Medulla oblongata (tissue), 1 donor: ENCODE measurements at regions not wholly inside any gene's neighbourhood (a gene's known extent, or its start where the extent isn't known, plus 50 kb on each side); places are given as distances from the start of the nearest gene placed in this dataset.
A peak's percentile ranks its signal among the peaks of the same experiment; 100 is the strongest.

ENCODE experiments used
- DNase-seq: peaks from one replicate; pipeline ENCODE4 v3.0.0-alpha.2; 2015; ENCODE audit errors: extremely low spot score

- DNase-seq = no peak
These were observed 536.8 kb upstream of the JAG1 start for GRCh38 chr20:11210611-11211010.

GRCh38 chr20:11212272-11212671 lies 538.5 kb upstream of the JAG1 start:
- DNase-seq = no peak

GRCh38 chr20:11212902-11213301 lies 539.1 kb upstream of the JAG1 start:
- no peak for DNase-seq

- DNase-seq = no peak
These were observed 540.5 kb upstream of the JAG1 start for GRCh38 chr20:11214256-11214840.

DNA sequence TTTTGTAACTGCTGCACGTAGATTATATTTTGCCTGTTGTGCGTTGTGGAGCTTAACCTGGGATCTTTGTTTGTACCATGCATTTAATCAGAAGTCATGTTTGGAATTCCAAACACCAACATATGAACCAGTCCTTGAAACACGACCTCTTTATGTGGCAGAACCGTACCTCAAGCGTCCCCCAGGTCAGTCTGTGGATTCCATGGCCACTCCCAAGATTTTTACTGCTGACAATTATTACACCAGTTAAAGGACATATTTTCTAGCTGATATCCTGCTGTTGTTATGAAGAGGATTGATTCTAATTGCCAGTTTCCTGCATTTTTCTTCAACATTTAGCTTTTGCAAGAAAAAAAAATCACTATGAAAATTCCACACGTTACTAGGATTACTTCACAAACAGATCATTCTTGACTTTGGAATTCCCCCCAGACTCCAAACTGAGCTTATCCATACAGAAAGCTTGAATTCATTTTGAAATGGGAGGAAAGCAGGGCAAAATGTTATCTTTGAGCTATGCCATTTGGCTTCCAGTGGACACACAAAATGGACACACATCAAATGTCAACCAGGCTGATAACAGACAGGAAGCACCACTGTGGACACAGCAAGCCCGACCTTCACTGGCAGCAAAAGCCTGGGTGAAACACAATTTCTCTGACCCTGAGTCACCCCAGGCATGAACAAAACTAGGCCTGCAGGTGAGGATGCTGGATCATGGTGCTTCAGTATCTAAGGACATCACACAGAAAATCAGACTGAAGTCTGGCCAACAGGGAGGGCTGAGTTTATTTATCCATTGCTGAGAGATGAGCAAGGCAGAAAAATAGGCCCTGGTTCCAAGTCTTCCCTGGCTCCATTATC lies 542.9 kb upstream of the JAG1 start:
- DNase-seq = no peak

DNA sequence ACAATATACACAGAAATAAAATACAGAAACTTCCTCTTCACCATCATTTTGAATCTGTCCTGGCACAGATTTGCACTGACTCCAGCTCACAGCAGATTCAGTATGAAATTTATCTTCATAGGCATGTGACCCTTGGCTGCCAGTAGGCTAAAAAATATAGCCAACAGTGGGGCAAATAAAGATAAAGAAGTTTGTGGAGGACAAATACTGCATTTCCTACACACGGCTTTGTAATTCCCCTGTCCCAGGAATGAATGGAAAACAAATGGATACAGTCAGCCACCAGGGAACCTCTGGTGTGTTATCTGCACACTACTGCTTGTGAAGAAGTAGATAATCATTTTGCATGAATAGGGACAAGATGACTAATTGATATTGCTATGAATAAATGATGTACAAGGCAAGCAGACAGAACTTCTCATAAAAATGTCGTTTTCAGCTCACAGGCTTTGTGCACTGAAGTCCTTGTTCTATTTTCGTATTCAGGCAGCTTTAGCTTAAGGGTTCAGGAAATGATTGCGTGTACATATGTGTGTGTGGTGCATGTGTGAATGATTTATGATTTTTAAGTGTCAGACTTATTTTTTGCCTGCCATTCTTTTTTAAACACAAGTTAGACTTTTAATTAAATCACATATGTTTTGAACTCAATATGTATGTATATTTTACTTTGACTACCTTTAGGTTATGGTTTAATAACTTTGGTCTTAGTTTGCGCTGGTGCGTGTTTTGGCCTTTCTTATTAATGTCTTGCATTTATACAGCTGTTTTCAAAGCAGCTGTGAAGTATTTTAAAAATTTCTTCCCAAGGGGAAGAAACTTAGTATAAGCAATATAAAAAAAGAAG lies 543.8 kb upstream of the JAG1 start:
- no peak for DNase-seq

GRCh38 chr20:11218173-11218680 lies 544.4 kb upstream of the JAG1 start:
- DNase-seq = no peak

DNA sequence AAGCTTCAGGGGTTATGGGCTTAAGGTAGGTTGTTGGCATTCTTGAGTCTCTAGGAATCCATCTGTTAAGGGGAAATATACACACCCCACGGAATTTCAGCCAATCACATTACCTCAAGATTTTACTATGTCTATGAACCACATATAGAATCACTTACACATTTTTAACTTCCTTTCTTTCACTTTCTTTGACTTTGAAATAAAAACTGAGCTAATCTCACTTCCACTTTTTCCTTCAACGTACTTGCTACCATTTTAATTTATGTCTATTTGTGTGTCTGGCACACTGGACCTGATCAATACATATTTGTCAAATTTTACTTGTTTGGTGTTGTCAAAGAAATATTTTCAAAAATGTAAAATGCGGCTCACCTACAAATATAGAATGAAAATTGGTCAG lies 545.4 kb upstream of the JAG1 start:
- no peak for DNase-seq

- DNase-seq = no peak
These were observed 547.2 kb upstream of the JAG1 start for GRCh38 chr20:11221046-11221445.

DNA sequence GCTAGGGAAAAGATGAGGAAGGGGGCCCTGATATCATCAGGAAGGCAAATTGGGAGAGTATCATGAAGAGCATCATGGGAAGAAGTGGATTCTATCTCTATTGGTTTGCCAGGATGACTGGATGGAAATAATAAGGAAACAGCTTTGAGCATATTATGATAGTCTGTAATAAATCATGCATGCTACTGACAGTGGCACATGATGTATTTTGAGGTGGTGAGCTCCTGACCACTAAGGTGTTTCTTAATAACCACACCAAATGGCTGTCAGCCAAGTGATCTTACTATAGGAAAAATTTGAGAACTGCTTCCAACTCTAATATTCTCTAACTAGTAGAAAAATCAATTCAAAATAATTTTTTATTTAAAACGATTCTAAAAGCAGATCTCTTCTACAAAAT lies 548.4 kb upstream of the JAG1 start:
- no peak for DNase-seq

- DNase-seq = no peak
These were observed 553.8 kb upstream of the JAG1 start for GRCh38 chr20:11227602-11228001.

DNA sequence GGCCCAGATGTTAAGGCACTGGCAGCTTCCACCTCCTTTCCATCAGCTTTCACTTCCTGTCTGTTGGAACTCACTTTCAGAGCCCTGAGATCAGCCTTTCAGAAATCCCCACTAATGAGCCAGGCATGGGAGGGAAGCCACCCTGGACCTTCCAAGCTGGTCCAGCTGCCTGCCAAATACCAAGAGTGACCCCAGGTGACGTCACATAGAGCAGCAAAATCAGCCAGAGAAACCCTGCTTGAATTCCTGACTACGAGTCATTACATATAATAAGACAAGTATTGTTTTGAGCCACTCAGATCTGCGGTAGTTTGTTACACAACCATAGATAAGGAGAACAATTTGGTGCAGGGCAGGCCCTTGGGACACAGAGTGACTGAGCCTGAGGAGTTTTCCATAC lies 556.0 kb upstream of the JAG1 start:
- DNase-seq = peak; percentile 55

DNA sequence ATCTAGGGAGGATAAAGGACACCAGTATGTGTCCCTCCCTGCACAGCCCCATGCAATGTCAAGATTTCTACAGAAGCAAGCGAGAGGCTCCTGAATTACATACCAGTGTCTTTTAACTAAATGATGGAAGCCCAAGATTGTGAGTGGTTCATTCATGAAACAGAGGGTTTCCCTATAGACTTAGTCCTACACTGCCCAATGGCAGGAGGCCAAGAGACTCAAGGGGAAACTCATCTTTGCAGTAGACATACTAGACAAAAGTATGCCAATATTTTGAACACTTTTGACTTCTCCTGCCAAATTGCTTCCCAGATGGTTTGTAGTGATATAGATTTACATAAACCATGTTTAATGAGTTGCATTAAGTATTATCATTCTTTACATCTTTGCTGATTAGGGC lies 557.2 kb upstream of the JAG1 start:
- DNase-seq = no peak

GRCh38 chr20:11231742-11232648 lies 558.2 kb upstream of the JAG1 start:
- DNase-seq = peak; percentile 56

DNA sequence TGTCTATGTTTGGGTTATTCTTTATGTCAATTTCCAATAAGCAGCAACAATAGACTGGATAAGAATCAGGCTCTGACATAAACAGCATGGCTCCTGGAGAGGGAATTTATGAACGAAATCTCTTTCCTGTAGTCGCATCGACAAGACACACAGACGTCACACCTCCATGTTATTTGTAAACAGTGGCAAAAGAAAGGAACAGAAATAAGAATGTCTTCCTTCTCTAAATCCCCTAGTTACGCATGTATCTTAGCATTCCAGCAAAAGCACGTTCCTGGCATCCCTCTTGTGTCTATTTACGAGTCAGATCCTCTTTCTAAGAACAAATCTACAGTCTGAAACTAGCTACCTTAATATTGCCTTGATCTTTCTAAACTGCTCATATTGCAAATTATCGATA lies 559.1 kb upstream of the JAG1 start:
- no peak for DNase-seq

- DNase-seq = no peak
These were observed 560.4 kb upstream of the JAG1 start for GRCh38 chr20:11234181-11234580.

DNA sequence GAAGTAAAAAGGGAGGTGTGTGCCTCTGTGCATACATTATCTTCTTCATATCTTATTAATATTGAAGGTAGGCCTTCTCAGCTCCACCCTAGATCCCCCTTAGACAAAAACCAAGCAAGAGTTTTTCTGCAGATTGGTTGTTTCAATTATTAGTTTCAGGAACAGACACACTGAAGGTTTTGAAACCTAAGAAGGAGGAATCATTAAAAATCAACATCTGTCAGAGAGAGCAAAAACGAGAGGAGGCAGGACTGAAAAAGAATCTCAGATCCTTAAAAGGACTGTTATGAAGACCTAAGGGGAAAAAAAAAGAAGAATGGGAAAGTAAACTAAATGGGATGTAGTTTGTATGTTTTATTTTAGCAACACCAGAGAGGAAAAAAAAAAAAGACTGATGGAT lies 560.8 kb upstream of the JAG1 start:
- DNase-seq = no peak

DNA sequence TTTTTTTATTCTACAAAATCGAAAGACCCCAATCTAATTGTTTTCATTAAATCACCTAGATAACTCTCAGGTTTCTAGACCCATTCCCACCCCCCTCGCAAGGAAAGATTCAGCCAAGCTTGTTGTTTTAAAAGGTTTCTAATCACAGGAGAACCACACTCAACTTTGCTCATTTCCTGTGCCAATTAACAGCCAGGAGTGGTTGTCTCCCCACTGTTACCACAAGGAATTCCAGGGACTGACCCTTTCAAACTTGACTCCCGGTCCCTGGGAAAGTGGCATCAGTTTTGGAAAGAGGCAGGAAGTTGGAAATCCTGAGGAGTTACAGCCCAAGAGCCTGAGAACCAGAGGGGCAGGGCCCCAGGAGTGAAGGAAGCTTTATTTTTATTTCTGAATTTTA lies 561.3 kb upstream of the JAG1 start:
- DNase-seq = no peak

DNA sequence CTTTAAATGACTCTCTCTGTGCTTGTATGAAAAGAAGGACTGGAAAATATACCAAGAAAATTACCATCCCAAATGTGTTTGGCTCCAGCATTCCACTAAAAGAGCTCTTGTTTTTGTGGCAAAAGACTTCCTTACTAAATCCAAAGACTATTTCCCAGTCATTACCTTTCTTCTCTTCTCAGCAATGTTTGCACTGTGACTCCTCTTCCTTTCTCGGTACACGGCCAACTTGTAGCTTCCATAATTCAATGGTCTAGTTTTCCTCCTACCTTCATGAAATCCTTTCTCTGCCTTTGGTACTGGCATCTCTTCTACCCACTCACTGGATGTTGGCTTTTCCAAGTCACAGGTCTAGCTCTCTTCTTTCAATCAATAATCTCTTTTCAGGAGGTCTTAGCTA lies 568.5 kb upstream of the JAG1 start:
- no peak for DNase-seq

DNA sequence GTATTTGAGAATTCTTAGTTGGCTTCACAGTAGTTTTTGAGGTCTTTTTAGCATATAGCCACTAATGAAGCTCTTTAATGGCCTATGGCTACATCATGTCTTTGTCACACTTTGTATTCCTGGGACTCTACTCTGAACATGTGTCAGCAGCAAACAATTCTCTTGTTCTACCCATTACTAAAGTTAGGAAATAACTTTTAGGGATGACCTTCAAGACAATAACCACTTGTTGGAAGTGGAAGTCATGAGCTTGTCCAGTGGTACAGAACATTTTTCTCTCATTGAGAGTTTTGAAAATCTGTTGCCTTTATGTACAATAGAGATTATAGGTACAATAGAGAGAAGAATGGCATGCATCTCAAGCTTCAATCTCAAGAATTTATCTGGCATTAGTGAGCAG lies 571.6 kb upstream of the JAG1 start:
- no peak for DNase-seq

GRCh38 chr20:11246251-11246775 lies 572.5 kb upstream of the JAG1 start:
- DNase-seq = no peak
